Trophoblast cell (in vitro differentiated cells and primary cell): ENCODE measurements at regions not wholly inside any gene's neighbourhood (a gene's known extent, or its start where the extent isn't known, plus 50 kb on each side); places are given as distances from the start of the nearest gene placed in this dataset.

Source experiments
- DNase-seq, 2 donors: peaks; one replicate each; pipeline ENCODE4 v3.0.0-alpha.2; 2016
- H2AFZ ChIP-seq: 2 replicates; pipeline ENCODE4 v1.6.1; 2013; ENCODE audit warnings: low read length, moderate library complexity, mild to moderate bottlenecking; ENCODE audit not compliant: insufficient read depth, poor library complexity
- H2AK5ac ChIP-seq: 2 replicates; pipeline ENCODE4 v1.6.1; 2013; ENCODE audit warnings: mild to moderate bottlenecking, low read length
- H2BK120ac ChIP-seq: 2 replicates; pipeline ENCODE4 v1.6.1; 2013; ENCODE audit warnings: low read length, mild to moderate bottlenecking, moderate library complexity; ENCODE audit not compliant: insufficient read depth, poor library complexity
- H2BK12ac ChIP-seq: 2 replicates; pipeline ENCODE4 v1.6.1; 2013; ENCODE audit warnings: mild to moderate bottlenecking, low read length, moderate library complexity
- H2BK5ac ChIP-seq: 2 replicates; pipeline ENCODE4 v1.6.1; 2013; ENCODE audit warnings: low read length, low read depth, moderate library complexity, mild to moderate bottlenecking; ENCODE audit not compliant: poor library complexity
- H3K14ac ChIP-seq: 2 replicates; pipeline ENCODE4 v1.6.1; 2013; ENCODE audit warnings: mild to moderate bottlenecking, low read length
- H3K18ac ChIP-seq: 2 replicates; pipeline ENCODE4 v1.6.1; 2013; ENCODE audit warnings: mild to moderate bottlenecking, low read length
- H3K23ac ChIP-seq: 2 replicates; pipeline ENCODE4 v1.6.1; 2013; ENCODE audit warnings: low read length
- H3K27ac ChIP-seq: 2 replicates; pipeline ENCODE4 v1.5.1; 2013; ENCODE audit warnings: low read depth, mild to moderate bottlenecking, inconsistent platforms, low read length, moderate library complexity
- H3K27me3 ChIP-seq: 2 replicates; pipeline ENCODE4 v1.6.1; 2013; ENCODE audit warnings: inconsistent platforms, mild to moderate bottlenecking, low read length, moderate library complexity; ENCODE audit not compliant: insufficient read depth
- H3K36me3 ChIP-seq, 2 experiments: 1 replicate in 1 of 2; 2 replicates in 1 of 2; pipeline ENCODE4 v1.6.1; 2013; ENCODE audit warnings: low read length in 2 of 2, mild to moderate bottlenecking in 2 of 2, moderate library complexity in 1 of 2; ENCODE audit not compliant: insufficient read depth in 2 of 2, control insufficient read depth in 1 of 2
- H3K4ac ChIP-seq: 2 replicates; pipeline ENCODE4 v1.6.1; 2013; ENCODE audit warnings: low read depth, mild to moderate bottlenecking, low read length, moderate library complexity
- H3K4me1 ChIP-seq, 2 experiments: 1 replicate in 1 of 2; 2 replicates in 1 of 2; pipeline ENCODE4 v1.6.1; 2013; ENCODE audit warnings: low read length in 2 of 2, mild to moderate bottlenecking in 2 of 2, moderate library complexity in 1 of 2; ENCODE audit not compliant: insufficient read depth in 2 of 2, control insufficient read depth in 1 of 2
- H3K4me2 ChIP-seq: 2 replicates; pipeline ENCODE4 v1.6.1; 2013; ENCODE audit warnings: inconsistent platforms, mild to moderate bottlenecking, low read length, moderate library complexity
- H3K4me3 ChIP-seq: 2 replicates; pipeline ENCODE4 v1.5.1; 2013; ENCODE audit warnings: mild to moderate bottlenecking, low read depth, low read length, inconsistent platforms
- H3K79me1 ChIP-seq: one replicate; pipeline ENCODE4 v1.6.1; 2013; ENCODE audit warnings: low read length
- H3K79me2 ChIP-seq: 2 replicates; pipeline ENCODE4 v1.6.1; 2013; ENCODE audit warnings: low read length, mild to moderate bottlenecking; ENCODE audit not compliant: control insufficient read depth, insufficient read depth, poor library complexity
- H3K9ac ChIP-seq: 2 replicates; pipeline ENCODE4 v1.6.1; 2013; ENCODE audit warnings: mild to moderate bottlenecking, low read length
- H3K9me3 ChIP-seq: 2 replicates; pipeline ENCODE4 v1.6.1; 2013; ENCODE audit warnings: low read depth, mild to moderate bottlenecking, control low read depth, inconsistent platforms, low read length; ENCODE audit not compliant: insufficient read depth
- H4K12ac ChIP-seq: 2 replicates; pipeline ENCODE4 v1.6.1; 2013; ENCODE audit warnings: low read depth, mild to moderate bottlenecking, low read length, moderate library complexity
- H4K8ac ChIP-seq: 2 replicates; pipeline ENCODE4 v1.6.1; 2013; ENCODE audit warnings: low read depth, mild to moderate bottlenecking, low read length, moderate library complexity
- H4K91ac ChIP-seq: one replicate; pipeline ENCODE4 v1.6.1; 2013; ENCODE audit warnings: low read depth, mild to moderate bottlenecking, low read length, moderate library complexity
- WGBS: extraction: QIAGEN DNeasy Blood & Tissue Kit; methylation state at CpG from one replicate; pipeline ENCODE4 v1.1.7; 2013; ENCODE audit warnings: missing lambda C conversion rate; ENCODE audit not compliant: insufficient read length, insufficient coverage; ENCODE audit errors: extremely low coverage; 5-methylcytosine and 5-hydroxymethylcytosine counted together

DNA sequence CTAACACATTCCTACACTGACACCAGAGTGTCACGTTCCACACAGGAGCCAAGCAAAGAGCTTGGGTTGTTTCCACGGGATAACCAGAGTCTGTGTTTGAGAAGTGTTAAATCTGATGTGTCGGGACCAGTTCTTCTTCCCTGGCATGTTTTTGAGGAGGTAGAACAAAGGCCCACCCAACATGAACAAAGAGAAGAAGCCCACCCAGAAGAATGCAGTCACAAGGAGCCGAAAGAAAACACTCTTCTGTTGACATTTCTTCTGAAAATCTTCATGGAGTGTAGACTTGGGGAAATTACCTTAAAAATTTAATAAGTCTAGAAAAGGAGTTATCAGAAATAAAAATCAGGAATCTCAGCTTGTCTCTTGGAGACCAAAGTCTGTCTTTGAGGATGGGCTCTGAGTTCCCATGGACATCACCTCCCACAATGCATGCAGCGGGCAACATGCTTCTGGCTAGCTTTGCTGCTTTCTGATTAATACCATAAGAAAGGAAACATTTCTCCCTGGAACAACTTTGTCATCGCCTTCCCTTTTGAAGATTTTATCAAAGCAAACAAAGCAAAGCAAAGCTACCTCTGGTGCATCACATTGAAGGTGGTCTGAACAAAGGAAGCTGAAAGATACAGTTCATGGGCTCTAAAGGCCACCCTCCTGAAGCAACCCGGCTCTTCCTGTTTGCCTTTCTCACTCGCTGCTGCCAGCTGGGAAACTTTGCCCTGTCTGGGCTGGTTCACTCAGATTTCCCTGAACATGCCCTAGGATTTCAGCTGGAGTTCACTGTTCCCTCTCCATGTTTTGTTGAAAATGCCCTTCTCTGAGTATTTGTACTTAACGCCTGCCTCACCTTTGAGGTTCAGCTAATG lies 448.1 kb downstream of the KIF16B start:
- Histone ChIP-seq H3K4me1 (no peaks in the 10 kb centered on the region), H3K79me1 (no peaks in the 10 kb centered on the region), H3K14ac (no peak overlapping the region), H3K9me3 (no peaks in the 10 kb centered on the region), H4K12ac (no peak overlapping the region), H2BK5ac (no peak overlapping the region), H4K91ac (no peak overlapping the region), H3K36me3 (no peaks in the 10 kb centered on the region), H2AFZ (no peak overlapping the region), H4K8ac (no peak overlapping the region), H3K23ac (no peak overlapping the region), H3K9ac (no peak overlapping the region), H3K18ac (no peak overlapping the region), H3K4me2 (no peak overlapping the region), H3K27ac (no peak overlapping the region), H2AK5ac (no peak overlapping the region), H3K27me3 (no peaks in the 10 kb centered on the region), H3K79me2 (no peaks in the 10 kb centered on the region), H2BK120ac (no peak overlapping the region), H3K4ac (no peak overlapping the region), H3K4me3 (no peak overlapping the region), H2BK12ac (no peak overlapping the region)
- peak in 1 of 2 donors; percentile 37 for DNase-seq
- WGBS = no CpG with 5 or more reads among the region's 9 CpGs

DNA sequence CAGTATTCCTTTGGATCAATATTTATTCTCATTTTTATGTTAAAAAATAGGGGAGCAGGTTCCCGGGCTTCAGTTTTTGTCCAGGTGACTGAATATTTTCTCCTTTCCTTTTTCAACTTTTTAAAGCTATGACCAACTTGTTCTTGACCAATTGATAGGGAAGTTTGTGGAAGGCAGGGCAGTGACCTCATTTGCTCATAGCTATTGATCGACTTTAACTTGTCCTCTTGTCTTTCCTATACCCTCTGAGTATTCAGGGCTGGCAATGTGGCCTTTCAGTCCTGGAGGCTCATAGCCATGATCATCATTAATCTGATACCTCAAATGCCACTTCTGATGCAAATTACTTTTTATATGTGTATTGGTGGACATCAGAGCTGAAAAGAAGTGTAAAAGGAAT lies 448.8 kb downstream of the KIF16B start:
- H3K79me2 ChIP-seq = no peaks in the 10 kb centered on the region
- no peak overlapping the region for H2BK12ac ChIP-seq
- no peak overlapping the region for H3K9ac ChIP-seq
- no peak overlapping the region for H3K4ac ChIP-seq
- H3K27me3 ChIP-seq = no peaks in the 10 kb centered on the region
- H3K14ac ChIP-seq = no peak overlapping the region
- no peak overlapping the region for H3K27ac ChIP-seq
- no peak overlapping the region for H3K23ac ChIP-seq
- no peak overlapping the region for H3K4me2 ChIP-seq
- no peak overlapping the region for H4K91ac ChIP-seq
- no peak overlapping the region for H4K12ac ChIP-seq
- H4K8ac ChIP-seq = no peak overlapping the region
- H2AFZ ChIP-seq = no peak overlapping the region
- DNase-seq = no peak
- no peak overlapping the region for H3K18ac ChIP-seq
- H2AK5ac ChIP-seq = no peak overlapping the region
- H3K4me1 ChIP-seq = no peaks in the 10 kb centered on the region
- H3K79me1 ChIP-seq = no peaks in the 10 kb centered on the region
- no CpG with 5 or more reads among the region's 2 CpGs for WGBS
- no peak overlapping the region for H2BK5ac ChIP-seq
- H3K4me3 ChIP-seq = no peak overlapping the region
- no peaks in the 10 kb centered on the region for H3K36me3 ChIP-seq
- H2BK120ac ChIP-seq = no peak overlapping the region
- no peaks in the 10 kb centered on the region for H3K9me3 ChIP-seq

DNA sequence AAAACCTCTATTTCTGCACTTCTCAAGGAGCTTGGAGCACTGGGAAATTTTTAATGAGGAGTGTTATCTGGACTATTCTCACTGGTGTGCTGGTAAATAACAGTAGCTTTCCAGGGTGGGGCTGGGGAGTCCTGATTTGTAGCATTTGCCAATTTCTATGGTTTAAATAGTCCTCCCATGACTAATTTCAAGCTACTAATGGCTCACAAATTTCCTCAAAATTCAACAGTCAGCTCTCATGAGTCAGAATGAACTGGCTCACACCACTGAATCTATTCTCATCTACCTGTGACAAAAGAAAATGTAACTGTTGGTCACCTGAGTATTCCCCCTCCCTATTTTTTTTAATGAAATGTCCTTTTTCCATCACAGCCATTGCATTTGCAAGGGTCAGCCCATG lies 449.6 kb downstream of the KIF16B start:
- no peak overlapping the region for H3K14ac ChIP-seq
- no peak overlapping the region for H2BK12ac ChIP-seq
- no peak overlapping the region for H3K27ac ChIP-seq
- no peak overlapping the region for H3K4ac ChIP-seq
- no peak overlapping the region for H3K9ac ChIP-seq
- H3K23ac ChIP-seq = no peak overlapping the region
- H2BK5ac ChIP-seq = no peak overlapping the region
- no peak overlapping the region for H4K91ac ChIP-seq
- no peak overlapping the region for H3K4me2 ChIP-seq
- H3K4me3 ChIP-seq = no peak overlapping the region
- H4K8ac ChIP-seq = no peak overlapping the region
- no peak overlapping the region for H2AK5ac ChIP-seq
- no peak overlapping the region for H4K12ac ChIP-seq
- no peaks in the 10 kb centered on the region for H3K27me3 ChIP-seq
- H3K79me1 ChIP-seq = no peaks in the 10 kb centered on the region
- peak in 1 of 2 donors; percentile 46 for DNase-seq
- no peaks in the 10 kb centered on the region for H3K9me3 ChIP-seq
- H3K36me3 ChIP-seq = no peaks in the 10 kb centered on the region
- no peak overlapping the region for H2AFZ ChIP-seq
- no peak overlapping the region for H3K18ac ChIP-seq
- no peak overlapping the region for H2BK120ac ChIP-seq
- no peaks in the 10 kb centered on the region for H3K79me2 ChIP-seq
- H3K4me1 ChIP-seq = no peaks in the 10 kb centered on the region

DNA sequence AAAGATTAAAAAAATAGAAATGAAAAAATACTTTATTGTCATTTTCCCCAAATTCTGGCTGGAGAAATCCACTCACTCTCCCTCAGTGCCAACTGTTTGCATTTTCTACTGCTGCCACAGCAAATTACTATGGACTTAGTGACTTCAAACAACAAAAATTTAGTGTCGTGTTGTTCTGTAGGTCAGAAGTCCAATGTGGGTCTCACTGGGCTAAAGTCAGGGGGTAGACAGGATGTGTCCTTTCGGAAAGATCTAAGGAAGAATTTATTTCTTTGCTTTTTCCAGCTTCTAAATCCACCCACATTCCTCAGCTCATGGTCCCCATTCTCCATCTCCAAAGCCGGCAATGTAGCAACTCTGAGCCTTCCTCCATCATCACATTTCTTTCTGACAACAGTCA lies 453.3 kb downstream of the KIF16B start:
- Histone ChIP-seq H3K4me2 (no peak overlapping the region), H3K18ac (no peak overlapping the region), H3K4ac (no peak overlapping the region), H2BK5ac (no peak overlapping the region), H3K27ac (no peak overlapping the region), H3K4me3 (no peak overlapping the region), H4K91ac (no peak overlapping the region), H2AFZ (no peak overlapping the region), H3K23ac (no peak overlapping the region), H3K9ac (no peak overlapping the region), H3K14ac (no peak overlapping the region), H3K27me3 (no peaks in the 10 kb centered on the region), H4K8ac (no peak overlapping the region), H4K12ac (no peak overlapping the region), H3K9me3 (no peaks in the 10 kb centered on the region), H2BK120ac (no peak overlapping the region), H3K79me1 (no peaks in the 10 kb centered on the region), H3K79me2 (no peaks in the 10 kb centered on the region), H2BK12ac (no peak overlapping the region), H2AK5ac (no peak overlapping the region), H3K36me3 (no peaks in the 10 kb centered on the region), H3K4me1 (no peaks in the 10 kb centered on the region)
- DNase-seq = no peak
- whole genome bisulfite sequencing = no CpG with 5 or more reads among the region's 3 CpGs
